Caco-2 (cell line): ENCODE measurements at regions not wholly inside any gene's neighbourhood (a gene's known extent, or its start where the extent isn't known, plus 50 kb on each side); places are given as distances from the start of the nearest gene placed in this dataset.

ENCODE experiments used
- BruUV-seq: library from RNA; stranded (reverse); fragments of 400-500 nt; replicated peaks from 2 replicates; lab custom pipeline; 2021; lab: Mats Ljungman, UMichigan
- CTCF ChIA-PET: fragments of 300-600 bp; sonication (Branson Sonifier 250); formaldehyde crosslinking; loops from one replicate; lab custom pipeline; 2022; ENCODE audit warnings: antibody characterized with exemption; lab: Charles Lee
- POLR2A ChIA-PET: fragments of 300-600 bp; sonication (Branson Sonifier 250); formaldehyde crosslinking; loops from one replicate; lab custom pipeline; 2022; ENCODE audit warnings: antibody characterized with exemption; lab: Charles Lee
- DNase-seq, 2 experiments: peaks; one replicate each; pipeline versions ENCODE4 v3.0.0 to v3.0.0-alpha.2; 2020 to 2022
- H3K27me3 ChIP-seq: replicated peaks from 2 replicates; pipeline ENCODE4 v1.6.0; 2011; ENCODE audit warnings: low read length; ENCODE audit not compliant: control insufficient read depth, insufficient read depth
- H3K36me3 ChIP-seq: 2 replicates; pipeline ENCODE4 v1.5.1; 2011; ENCODE audit warnings: low read length; ENCODE audit not compliant: control insufficient read depth, insufficient read depth
- H3K4me1 ChIP-seq: fragments of 250-450 bp; sonication (Bioruptor Pico); 2 replicates; pipeline ENCODE4 v1.5.1; 2020; ENCODE audit warnings: mild to moderate bottlenecking
- H3K4me3 ChIP-seq: 2 replicates; pipeline ENCODE4 v1.5.1; 2011; ENCODE audit warnings: low read depth, mild to moderate bottlenecking, control low read depth, low read length
- H3K9me3 ChIP-seq: fragments of 250-450 bp; sonication (Bioruptor Pico); 2 replicates; pipeline ENCODE4 v1.5.1; 2020; ENCODE audit warnings: mild to moderate bottlenecking, moderate library complexity
- H3K27ac Mint-ChIP-seq: one replicate; pipeline ENCODE4 v1.8.0; 2022; ENCODE audit warnings: mixed read lengths; ENCODE audit not compliant: unreplicated experiment
- H3K27me3 Mint-ChIP-seq: one replicate; pipeline ENCODE4 v1.8.0; 2022; ENCODE audit warnings: mixed read lengths; ENCODE audit not compliant: insufficient read depth, unreplicated experiment
- H3K36me3 Mint-ChIP-seq: one replicate; pipeline ENCODE4 v1.8.0; 2022; ENCODE audit warnings: mild to moderate bottlenecking, mixed read lengths; ENCODE audit not compliant: insufficient read depth, unreplicated experiment
- H3K4me1 Mint-ChIP-seq: one replicate; pipeline ENCODE4 v1.8.0; 2022; ENCODE audit warnings: low read depth, mixed read lengths; ENCODE audit not compliant: unreplicated experiment
- H3K4me3 Mint-ChIP-seq: one replicate; pipeline ENCODE4 v1.8.0; 2022; ENCODE audit warnings: mild to moderate bottlenecking, moderate library complexity, mixed read lengths; ENCODE audit not compliant: unreplicated experiment
- H3K9me3 Mint-ChIP-seq: one replicate; pipeline ENCODE4 v1.8.0; 2022; ENCODE audit warnings: mixed read lengths; ENCODE audit not compliant: unreplicated experiment
- CTCF ChIP-seq, 2 experiments: fragments of 200-600 bp in 1 of 2; IDR thresholded peaks; 1 replicate in 1 of 2; 2 replicates in 1 of 2; pipeline versions ENCODE4 v1.5.1 to v1.8.0; 2011 to 2022; ENCODE audit warnings: antibody characterized with exemption in 1 of 2, control low read depth in 1 of 2, inconsistent platforms in 1 of 2, low read depth in 1 of 2, low read length in 1 of 2, mild to moderate bottlenecking in 1 of 2, moderate library complexity in 1 of 2; ENCODE audit not compliant: insufficient read depth in 1 of 2, severe bottlenecking in 1 of 2, unreplicated experiment in 1 of 2
- intact Hi-C: fragments of 100-400 bp; cut with micrococcal nuclease; formaldehyde crosslinking; loops from one replicate; pipeline ENCODE4 v1.10.0; 2022; ENCODE audit not compliant: unreplicated experiment

DNA sequence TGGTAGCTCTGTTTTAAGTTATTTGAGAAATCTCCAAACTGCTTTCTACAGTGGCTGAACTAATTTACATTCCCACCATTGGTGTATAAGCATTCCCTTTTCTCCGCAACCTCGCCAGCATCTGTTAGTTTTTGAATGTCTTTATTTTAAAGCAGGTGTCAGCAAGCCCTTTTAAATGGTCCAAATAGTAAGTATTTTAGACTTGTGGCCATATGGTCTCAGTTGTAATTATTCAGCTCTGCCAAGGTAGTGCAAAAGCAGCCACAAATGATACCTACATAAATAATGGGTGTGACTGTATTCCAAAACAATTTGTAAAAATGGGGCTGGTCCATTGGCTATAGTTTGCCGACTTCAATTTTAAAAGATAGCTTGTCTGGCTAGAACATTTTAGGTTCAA lies 58.7 kb upstream of the TMTC4 start:
- no peak overlapping the region for H3K4me3 ChIP-seq
- no peaks in the 10 kb centered on the region for H3K27me3 Mint-ChIP-seq
- intact Hi-C loops, result no loop called here
- no peak for DNase-seq
- ChIA-PET CTCF (no interaction called here), POLR2A (no interaction called here)
- no peak overlapping the region for H3K27ac Mint-ChIP-seq
- peaks cover 7% of the 10 kb centered on the region for H3K4me1 Mint-ChIP-seq
- no peak for TF ChIP-seq CTCF (IDR thresholded peaks at IDR 0.05; ENCODE audit: insufficient read depth in 1 of 2, low read depth in 1 of 2, low read length in 1 of 2, severe bottlenecking in 1 of 2, unreplicated experiment in 1 of 2)
- H3K4me1 ChIP-seq, result peaks cover 44% of the 10 kb centered on the region
- no peaks in the 10 kb centered on the region for H3K27me3 ChIP-seq
- H3K36me3 ChIP-seq, result peaks cover 1% of the 10 kb centered on the region; the same call in 1 of the 2 replicates
- H3K9me3 Mint-ChIP-seq, result peaks cover 50% of the 10 kb centered on the region
- H3K4me3 Mint-ChIP-seq, result no peak overlapping the region
- peaks cover 8% of the 10 kb centered on the region for H3K36me3 Mint-ChIP-seq
- peaks cover 42% of the 10 kb centered on the region for H3K9me3 ChIP-seq
- BruUV-seq, result no TSS peak

DNA sequence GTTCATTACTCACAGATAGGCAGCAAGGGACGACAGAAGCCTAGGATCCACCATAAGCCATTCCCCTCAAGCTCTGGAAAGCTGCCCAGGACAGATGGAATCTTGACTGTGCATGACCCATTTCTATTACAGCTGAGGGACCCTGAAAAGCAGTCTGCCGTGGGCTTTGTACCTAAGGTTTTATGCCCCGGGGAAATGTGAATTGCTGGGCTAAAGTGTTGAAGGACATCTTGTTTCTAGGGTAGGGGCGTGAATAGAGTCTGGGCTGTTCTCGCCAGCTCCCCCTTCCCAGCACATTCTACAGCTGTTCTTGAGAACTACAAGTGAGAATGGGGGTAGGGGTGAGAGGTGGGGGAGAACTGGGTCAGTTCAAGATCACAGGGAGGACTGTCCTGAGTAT lies 53.6 kb upstream of the TMTC4 start:
- TF ChIP-seq CTCF (IDR thresholded peaks at IDR 0.05; ENCODE audit: insufficient read depth in 1 of 2, low read depth in 1 of 2, low read length in 1 of 2, severe bottlenecking in 1 of 2, unreplicated experiment in 1 of 2), result no peak
- BruUV-seq, result no TSS peak
- POLR2A ChIA-PET, result no interaction called here
- no peaks in the 10 kb centered on the region for H3K36me3 Mint-ChIP-seq
- peaks cover 28% of the 10 kb centered on the region for H3K9me3 ChIP-seq
- intact Hi-C loops, result no loop called here
- no peak overlapping the region for H3K4me3 ChIP-seq
- H3K27me3 Mint-ChIP-seq, result no peaks in the 10 kb centered on the region
- H3K4me1 ChIP-seq, result peaks cover 19% of the 10 kb centered on the region
- peaks cover 1% of the 10 kb centered on the region; the same call in 1 of the 2 replicates for H3K36me3 ChIP-seq
- H3K4me1 Mint-ChIP-seq, result peaks cover 12% of the 10 kb centered on the region
- no peak overlapping the region for H3K4me3 Mint-ChIP-seq
- H3K27me3 ChIP-seq, result no peaks in the 10 kb centered on the region
- CTCF ChIA-PET, result no interaction called here
- peaks cover 30% of the 10 kb centered on the region for H3K9me3 Mint-ChIP-seq
- H3K27ac Mint-ChIP-seq, result no peak overlapping the region
- DNase-seq, result no peak

GRCh38 chr13:100725472-100725871 lies 50.9 kb upstream of the TMTC4 start:
- peaks cover 1% of the 10 kb centered on the region; the same call in 1 of the 2 replicates for H3K36me3 ChIP-seq
- no peak for TF ChIP-seq CTCF (IDR thresholded peaks at IDR 0.05; ENCODE audit: insufficient read depth in 1 of 2, low read depth in 1 of 2, low read length in 1 of 2, severe bottlenecking in 1 of 2, unreplicated experiment in 1 of 2)
- ChIA-PET POLR2A (no interaction called here), CTCF (no interaction called here)
- no peak for DNase-seq
- intact Hi-C loops, result no loop called here
- Mint-ChIP-seq H3K9me3 (peaks cover 17% of the 10 kb centered on the region), H3K27me3 (no peaks in the 10 kb centered on the region), H3K4me3 (no peak overlapping the region), H3K36me3 (no peaks in the 10 kb centered on the region), H3K4me1 (peaks cover 17% of the 10 kb centered on the region), H3K27ac (no peak overlapping the region)
- BruUV-seq, result no TSS peak
- H3K9me3 ChIP-seq, result peaks cover 19% of the 10 kb centered on the region
- H3K4me1 ChIP-seq, result peaks cover 11% of the 10 kb centered on the region; the same call in 1 of the 2 replicates
- no peak overlapping the region for H3K4me3 ChIP-seq
- no peaks in the 10 kb centered on the region for H3K27me3 ChIP-seq
